Suppressor macrophage treated with lipopolysaccharide for 1 hour (primary cell): ENCODE measurements at regions not wholly inside any gene's neighbourhood (a gene's known extent, or its start where the extent isn't known, plus 50 kb on each side); places are given as distances from the start of the nearest gene placed in this dataset.
A peak's percentile ranks its signal among the peaks of the same experiment; 100 is the strongest.

Experiments used
- DNase-seq, 3 donors: peaks; one replicate each; pipeline ENCODE4 v3.0.0-alpha.2; 2020 to 2022

GRCh38 chr13:106159295-106160195 is 375.9 kb downstream of the EFNB2 start:
- no peak for DNase-seq

DNA sequence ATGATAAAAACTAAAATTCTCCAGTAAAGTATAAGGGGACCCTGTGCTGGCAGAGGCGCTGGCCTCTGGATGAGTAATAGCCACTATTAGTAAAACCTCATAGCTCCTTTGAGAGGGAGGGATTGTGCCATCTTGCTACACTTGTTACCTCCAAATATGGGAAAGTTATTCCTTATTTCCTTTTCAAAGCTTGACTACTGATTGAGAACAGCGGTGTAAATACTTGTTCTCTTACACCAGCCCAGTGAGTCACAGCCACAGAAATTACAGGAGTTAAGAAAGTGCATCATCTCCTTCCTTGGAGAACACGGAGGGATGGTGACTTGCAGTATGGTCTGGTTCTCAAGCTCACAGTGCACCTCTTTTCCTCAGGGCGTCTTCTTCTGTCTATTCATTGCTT is 379.0 kb downstream of the EFNB2 start:
- DNase-seq = no peak

- DNase-seq = peak in 1 of 3 donors; percentile 19
Observed at GRCh38 chr13:106155411-106155810, 380.1 kb downstream of the EFNB2 start.

DNA sequence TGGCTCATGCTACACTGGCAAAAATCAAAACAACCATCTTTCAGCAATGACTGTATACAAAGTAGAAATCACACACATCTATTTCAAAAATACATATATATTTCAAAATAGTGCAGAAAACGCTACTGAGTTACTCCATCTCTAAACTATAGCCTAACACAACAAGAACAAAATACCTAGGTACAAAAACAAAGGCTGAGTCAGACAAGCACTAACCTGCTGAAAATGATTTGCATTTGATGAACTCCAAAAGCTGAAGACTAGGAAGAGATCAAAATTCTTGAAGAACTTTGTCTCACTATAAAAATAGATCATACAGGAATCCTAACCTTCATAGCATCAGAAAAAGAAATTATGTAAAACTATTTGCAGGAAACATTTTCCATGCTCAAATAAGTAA is 381.6 kb downstream of the EFNB2 start:
- no peak for DNase-seq

DNA sequence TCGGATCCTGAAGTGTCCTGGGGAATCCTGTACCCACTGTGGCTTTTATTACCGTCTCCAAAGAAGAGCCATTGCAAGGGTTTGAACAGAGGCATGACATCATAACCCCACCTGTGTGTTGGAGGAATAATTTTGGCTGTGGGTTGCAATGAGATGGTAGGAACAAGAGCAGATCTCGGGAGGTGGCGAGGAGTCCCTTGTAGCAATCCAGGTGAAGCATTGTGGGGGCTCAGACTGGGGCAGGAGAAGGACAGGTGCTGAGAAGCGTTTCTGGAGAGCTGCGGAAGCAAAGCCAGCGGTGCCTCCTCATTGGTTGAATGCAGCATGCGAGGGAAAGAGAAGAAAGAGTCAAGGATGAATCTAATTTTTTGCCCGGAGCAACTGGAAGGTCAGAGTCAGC is 382.4 kb downstream of the EFNB2 start:
- DNase-seq = no peak

- DNase-seq = no peak
Observed at GRCh38 chr13:106152047-106152446, 383.4 kb downstream of the EFNB2 start.

DNA sequence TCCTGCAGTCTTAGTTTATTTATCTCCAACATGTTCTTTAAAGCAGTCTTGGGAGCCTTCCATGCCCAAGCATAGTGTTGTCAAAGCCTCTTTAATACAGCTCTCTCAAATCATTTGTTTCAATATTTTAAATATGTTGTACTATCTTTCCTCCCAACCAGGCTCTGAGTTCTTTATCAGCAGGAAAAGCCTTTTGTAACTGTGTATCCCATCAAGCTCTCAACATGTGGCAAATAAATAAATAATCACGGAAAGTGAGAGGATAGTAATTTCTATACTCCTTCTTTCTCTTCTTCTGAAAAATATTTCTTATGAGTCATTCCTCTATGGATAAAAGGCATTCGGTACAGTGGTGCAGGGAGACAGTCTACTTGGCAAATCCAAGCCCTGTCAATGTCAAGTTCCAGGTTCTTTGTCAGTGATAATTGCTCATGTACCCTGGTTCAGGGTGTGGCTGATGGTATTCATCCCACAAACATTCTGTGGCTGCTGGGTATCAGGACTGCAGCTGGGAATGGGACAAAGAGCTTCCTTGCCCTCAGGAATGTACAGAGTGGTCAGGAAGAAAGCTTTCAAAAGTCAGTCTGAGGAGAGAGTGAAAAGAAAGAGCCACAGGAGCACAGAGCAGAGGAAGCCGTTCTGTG is 384.3 kb downstream of the EFNB2 start:
- no peak for DNase-seq

DNA sequence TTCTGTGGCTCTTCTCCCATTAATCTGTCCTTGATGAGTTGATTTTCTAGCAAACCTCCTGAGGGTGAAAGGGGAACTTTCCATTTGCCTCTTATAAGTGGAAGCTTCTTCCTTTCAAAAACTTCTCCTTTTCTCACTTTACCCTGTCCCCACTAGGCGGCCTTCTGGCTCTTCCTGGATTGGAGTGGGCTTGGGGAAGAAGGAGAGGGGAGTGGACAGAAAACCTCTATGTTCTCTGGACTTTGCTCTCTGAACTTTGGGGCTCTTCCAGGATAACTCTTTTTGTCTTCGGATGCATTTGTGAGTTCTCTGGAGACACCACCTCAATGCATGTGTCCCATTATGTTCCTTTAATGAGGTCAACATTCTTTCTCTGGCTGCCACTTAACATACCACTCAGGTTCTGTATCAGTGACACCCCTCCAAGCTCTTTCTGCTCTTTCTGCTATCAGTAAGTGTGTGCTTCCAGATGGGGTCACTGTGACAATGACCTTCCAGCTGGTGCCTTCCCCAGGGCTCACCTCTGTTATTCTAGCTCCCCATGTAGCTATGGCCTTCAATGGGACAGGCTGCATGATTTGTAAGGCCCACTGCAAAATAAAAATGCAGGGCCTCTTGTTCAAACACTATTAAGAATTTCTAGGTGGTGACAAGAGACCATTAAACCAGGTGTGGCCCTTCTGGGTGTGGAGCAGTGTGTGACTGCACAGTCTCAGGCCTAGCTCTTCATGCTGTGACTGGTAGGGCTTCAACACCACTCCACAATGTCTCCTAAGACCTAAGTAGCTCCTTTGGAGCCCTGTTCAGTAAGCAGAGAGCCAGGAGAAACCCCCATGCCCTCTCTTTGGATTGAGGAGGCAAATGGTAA is 389.2 kb downstream of the EFNB2 start:
- DNase-seq = no peak

DNA sequence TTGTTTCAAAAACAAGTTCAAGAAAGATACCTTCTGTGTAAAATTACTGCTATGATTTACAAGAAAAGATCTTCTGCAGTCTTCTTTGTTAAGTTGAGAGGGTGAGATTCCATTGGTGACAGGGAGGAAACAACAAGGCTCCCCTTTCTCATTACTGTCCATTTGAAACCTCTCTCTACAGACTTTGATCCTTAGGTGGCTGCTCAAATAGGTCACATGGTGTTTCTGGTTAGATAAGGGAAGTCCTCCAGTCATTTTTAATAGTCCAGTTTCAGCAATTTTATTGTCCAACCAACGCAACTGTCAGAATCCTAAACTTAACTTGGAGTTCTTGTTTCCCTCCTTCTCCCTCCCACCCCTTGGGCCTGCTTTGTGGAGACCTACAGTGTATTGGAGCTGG is 390.4 kb downstream of the EFNB2 start:
- no peak for DNase-seq

GRCh38 chr13:106143930-106144709 is 391.3 kb downstream of the EFNB2 start:
- DNase-seq = no peak

- DNase-seq = no peak
Observed at GRCh38 chr13:106143392-106143791, 392.1 kb downstream of the EFNB2 start.

DNA sequence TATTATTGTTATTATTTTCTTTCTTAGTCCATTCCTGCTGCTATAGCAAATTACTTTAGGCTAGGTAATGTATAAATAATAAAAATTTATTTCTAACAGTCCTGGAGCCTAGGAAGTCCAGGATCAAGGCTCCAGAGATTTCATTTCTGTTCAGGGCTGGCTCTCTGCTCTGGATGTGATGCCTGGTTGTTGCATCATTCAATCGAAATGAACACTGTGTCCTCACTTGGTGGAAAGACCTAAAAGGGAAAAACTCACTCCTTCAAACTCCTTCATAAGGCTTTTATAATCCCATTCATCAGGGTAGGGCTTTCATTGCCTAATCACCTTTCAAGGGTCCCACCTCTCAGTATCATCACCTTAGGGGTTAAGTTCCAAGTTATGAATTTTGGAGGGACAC is 395.0 kb downstream of the EFNB2 start:
- no peak for DNase-seq

DNA sequence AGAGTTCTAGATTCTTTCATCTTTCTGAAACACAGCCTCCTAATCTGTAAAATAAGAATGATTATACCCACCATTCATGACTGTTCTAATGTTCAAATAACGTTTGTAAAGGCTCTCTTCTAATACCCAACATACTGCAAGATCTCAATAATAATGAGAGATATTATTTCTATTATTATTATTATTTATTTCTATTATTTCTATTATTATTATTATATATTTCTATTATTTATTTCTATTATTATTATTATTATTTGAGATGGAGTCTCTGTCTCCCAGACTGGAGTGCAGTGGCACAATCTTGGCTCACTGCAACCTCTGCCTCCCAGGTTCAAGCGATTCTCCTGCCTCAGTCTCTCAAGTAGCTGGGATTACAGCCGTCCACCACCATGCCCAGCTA is 395.5 kb downstream of the EFNB2 start:
- DNase-seq = no peak

DNA sequence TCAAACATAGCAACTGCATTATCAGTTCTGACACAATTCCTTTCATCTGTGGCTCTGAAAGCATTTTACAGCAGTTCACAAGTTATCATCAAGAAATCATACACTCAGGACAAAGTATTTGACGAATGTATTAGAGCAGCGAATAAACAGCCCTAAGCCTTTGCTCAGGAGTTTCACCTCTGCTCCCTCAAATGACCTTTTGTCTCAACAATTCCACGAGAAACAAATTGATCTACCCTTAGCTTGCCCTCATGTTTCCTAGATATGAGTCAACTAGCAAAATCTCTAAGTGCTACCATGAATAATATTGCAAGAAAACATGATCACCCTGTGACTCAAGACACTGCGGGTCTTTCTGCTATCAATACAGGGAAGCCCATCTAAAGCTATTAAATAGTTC is 396.1 kb downstream of the EFNB2 start:
- no peak for DNase-seq

DNA sequence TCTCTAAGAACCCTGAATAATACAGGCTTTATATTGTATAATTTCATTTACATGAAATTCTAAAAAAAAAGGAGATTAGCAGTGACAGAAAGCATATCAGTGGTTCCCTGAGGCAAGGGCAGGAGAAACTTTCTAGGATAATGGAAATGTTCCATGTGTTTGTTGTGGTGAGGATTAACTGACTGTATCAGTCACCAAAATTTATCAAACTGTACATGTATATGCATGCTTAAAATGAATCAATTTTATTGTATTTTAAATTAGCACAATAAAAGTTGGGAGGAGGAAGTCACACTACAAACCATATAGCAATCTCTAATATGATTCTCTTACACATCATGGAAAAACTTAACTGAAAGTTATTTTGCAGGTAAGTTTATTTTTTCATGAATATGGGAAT is 396.8 kb downstream of the EFNB2 start:
- DNase-seq = no peak

GRCh38 chr13:106133025-106133424 is 402.4 kb downstream of the EFNB2 start:
- no peak for DNase-seq

GRCh38 chr13:106132216-106132615 is 403.2 kb downstream of the EFNB2 start:
- DNase-seq = no peak

- DNase-seq = no peak
Observed at GRCh38 chr13:106129993-106130392, 405.5 kb downstream of the EFNB2 start.

DNA sequence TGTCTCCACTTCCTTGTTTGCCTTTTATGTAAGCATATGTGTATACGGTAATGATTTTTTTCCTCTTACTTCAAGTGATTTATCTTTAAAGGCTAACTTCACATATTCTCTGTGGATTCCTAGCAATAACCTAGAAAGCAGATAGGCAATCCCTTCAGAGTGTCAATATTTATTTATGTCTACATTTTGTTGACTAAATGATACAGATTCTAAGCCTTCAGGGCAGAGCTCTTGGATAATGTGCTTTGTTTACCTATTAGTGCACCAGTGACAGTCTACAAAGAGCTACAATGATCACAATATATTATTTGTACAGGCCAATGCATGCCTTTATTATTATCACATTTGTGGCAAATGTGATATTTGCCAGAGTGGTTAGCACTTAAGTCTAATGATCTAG is 406.2 kb downstream of the EFNB2 start:
- DNase-seq = no peak

- no peak for DNase-seq
Observed at GRCh38 chr13:106122234-106122633, 413.2 kb downstream of the EFNB2 start.

GRCh38 chr13:106121173-106121754 is 414.2 kb downstream of the EFNB2 start:
- DNase-seq = no peak

GRCh38 chr13:106118996-106119395 is 416.5 kb downstream of the EFNB2 start:
- DNase-seq = no peak
